OCI-LY3 (cell line): ENCODE measurements at regions not wholly inside any gene's neighbourhood (a gene's known extent, or its start where the extent isn't known, plus 50 kb on each side); places are given as distances from the start of the nearest gene placed in this dataset.

ENCODE experiments used
- CTCF ChIP-seq: fragments of 200-600, 300-600 bp; sonication (generic); IDR thresholded peaks from 2 replicates; pipeline ENCODE4 v1.5.1; 2014; ENCODE audit warnings: antibody characterized with exemption, low read length, low read depth
- EZH2phosphoT487 ChIP-seq: fragments of 200-600 bp; shearing (Covaris generic); IDR thresholded peaks from 2 replicates; pipeline ENCODE4 v1.6.1; 2018; ENCODE audit warnings: antibody characterized with exemption, mixed run types, low read depth

- no peak for TF ChIP-seq CTCF
- TF ChIP-seq EZH2phosphoT487 = no peak
Observed at GRCh38 chr3:22176911-22177310, 425.9 kb upstream of the ZNF385D start.
